Panc1 (cell line): ENCODE measurements at regions not wholly inside any gene's neighbourhood (a gene's known extent, or its start where the extent isn't known, plus 50 kb on each side); places are given as distances from the start of the nearest gene placed in this dataset.

Source experiments
- POLR2AphosphoS5 ChIP-seq: IDR thresholded peaks from 2 replicates; pipeline ENCODE4 v1.6.1; 2012; ENCODE audit warnings: mild to moderate bottlenecking, low read depth, low read length, moderate library complexity
- REST ChIP-seq, 2 experiments: IDR thresholded peaks; 2 replicates each; pipeline ENCODE4 v1.6.1; 2011 to 2012; ENCODE audit warnings: low read depth in 2 of 2, control low read depth in 1 of 2, low read length in 1 of 2, mild to moderate bottlenecking in 1 of 2, moderate library complexity in 1 of 2; ENCODE audit not compliant: insufficient read depth in 1 of 2
- SIN3A ChIP-seq: IDR thresholded peaks from 2 replicates; pipeline ENCODE4 v1.6.1; 2012; ENCODE audit warnings: low read depth, mild to moderate bottlenecking, low read length, moderate library complexity, borderline replicate concordance; ENCODE audit not compliant: insufficient read depth
- TCF7L2 ChIP-seq: IDR thresholded peaks from 2 replicates; pipeline ENCODE4 v1.6.1; 2011; ENCODE audit warnings: mild to moderate bottlenecking, low read depth, low read length, inconsistent platforms
- TF ChIP-seq, protein P1 (sequence below): fragments of 450-650 bp; IDR thresholded peaks from 2 replicates; pipeline ENCODE4 v1.5.1; 2017; ENCODE audit warnings: mild to moderate bottlenecking

- TF ChIP-seq, protein P1, sequence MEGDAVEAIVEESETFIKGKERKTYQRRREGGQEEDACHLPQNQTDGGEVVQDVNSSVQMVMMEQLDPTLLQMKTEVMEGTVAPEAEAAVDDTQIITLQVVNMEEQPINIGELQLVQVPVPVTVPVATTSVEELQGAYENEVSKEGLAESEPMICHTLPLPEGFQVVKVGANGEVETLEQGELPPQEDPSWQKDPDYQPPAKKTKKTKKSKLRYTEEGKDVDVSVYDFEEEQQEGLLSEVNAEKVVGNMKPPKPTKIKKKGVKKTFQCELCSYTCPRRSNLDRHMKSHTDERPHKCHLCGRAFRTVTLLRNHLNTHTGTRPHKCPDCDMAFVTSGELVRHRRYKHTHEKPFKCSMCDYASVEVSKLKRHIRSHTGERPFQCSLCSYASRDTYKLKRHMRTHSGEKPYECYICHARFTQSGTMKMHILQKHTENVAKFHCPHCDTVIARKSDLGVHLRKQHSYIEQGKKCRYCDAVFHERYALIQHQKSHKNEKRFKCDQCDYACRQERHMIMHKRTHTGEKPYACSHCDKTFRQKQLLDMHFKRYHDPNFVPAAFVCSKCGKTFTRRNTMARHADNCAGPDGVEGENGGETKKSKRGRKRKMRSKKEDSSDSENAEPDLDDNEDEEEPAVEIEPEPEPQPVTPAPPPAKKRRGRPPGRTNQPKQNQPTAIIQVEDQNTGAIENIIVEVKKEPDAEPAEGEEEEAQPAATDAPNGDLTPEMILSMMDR = no peak
- no peak for TF ChIP-seq REST (IDR thresholded peaks at IDR 0.05; ENCODE audit: insufficient read depth in 1 of 2, low read depth in 2 of 2, low read length in 1 of 2)
- no peak for TF ChIP-seq POLR2AphosphoS5
- no peak for TF ChIP-seq TCF7L2
- TF ChIP-seq SIN3A = no peak
Measured at GRCh38 chr9:21634951-21635350, 152.8 kb upstream of the IFNE start.
